NCI-H1417 treated with DMSO at 0.1 percent for 48 hours (cell line): ENCODE measurements at regions not wholly inside any gene's neighbourhood (a gene's known extent, or its start where the extent isn't known, plus 50 kb on each side); places are given as distances from the start of the nearest gene placed in this dataset.
"Not testable (repeated sequence)": the region's sequence is repeated elsewhere in the genome, so short reads cannot be mapped to it uniquely, and the experiment has no call there.

Source experiments
- DNase-seq: peaks from one replicate; lab custom pipeline; 2025; lab: John Stamatoyannopoulos, UW

DNA sequence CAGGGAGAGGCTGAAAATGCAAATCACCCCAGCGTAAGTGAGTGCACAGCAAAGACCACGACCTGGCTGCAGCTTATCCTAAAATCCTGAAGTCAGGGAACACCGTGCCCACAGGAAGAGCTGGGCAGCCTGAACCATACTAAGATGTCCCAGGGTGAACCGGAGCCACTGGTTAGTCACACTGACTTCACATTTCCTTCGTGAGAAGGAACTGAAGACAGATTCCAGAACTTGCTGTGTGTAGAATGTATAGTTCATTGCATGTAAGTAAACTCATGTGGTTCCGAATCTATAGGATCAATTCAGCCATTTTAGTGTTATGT, 84.6 kb upstream of the NDUFV2 start:
- no peak for DNase-seq

DNA sequence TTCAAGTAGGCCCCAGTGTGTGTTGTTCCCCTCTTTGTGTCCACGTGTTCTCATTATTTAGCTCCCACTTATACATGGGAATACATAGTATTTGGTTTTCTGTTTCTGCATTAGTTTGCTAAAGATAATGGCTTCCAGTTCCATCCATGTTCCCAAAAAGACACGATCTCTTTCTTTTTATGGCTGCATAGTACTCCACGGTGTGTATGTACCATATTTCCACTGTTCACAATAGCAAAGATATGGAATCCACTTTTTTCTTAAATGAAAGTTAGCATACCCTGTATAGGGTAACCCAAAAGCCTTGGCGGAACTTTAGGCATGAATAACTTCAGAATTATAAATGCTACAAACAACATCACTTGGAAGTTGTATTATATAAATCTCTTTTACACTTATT, 83.4 kb upstream of the NDUFV2 start:
- no peak for DNase-seq

DNA sequence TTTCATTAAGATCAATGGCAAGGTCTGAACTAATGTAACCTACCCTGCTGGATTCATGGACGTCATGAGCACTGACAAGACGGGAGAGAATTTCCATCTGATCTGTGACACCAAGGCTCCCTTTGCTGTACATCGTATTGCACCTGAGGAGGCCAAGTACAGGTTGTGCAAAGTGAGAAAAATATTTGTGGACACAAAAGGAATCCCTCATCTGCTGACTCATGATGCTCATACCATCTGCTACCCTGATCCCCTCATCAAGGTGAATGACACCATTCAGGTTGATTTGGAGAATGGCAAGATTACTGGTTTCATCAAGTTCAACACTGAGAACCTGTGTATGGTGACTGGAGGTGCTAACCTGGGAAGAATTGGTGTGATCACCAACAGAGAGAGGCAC, 82.3 kb upstream of the NDUFV2 start:
- no peak for DNase-seq

DNA sequence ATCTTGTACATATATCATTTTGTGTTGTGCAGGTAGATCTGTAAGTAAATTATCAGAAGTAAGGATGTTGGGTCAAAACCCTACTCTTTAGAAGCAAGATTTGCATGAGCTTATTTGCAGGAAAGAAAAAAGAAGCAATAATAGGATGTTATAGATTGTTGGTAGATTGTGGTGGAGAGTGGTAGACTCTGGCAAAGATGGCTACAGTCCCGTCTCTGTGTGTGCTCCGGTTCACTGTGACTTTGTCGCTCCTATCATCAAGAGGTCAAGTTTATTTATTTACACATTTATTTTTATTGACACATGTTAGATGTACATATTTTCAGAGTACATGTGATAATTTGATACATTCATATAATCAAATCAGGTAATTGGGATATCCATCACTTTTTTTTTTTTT, 81.0 kb upstream of the NDUFV2 start:
- no peak for DNase-seq

DNA sequence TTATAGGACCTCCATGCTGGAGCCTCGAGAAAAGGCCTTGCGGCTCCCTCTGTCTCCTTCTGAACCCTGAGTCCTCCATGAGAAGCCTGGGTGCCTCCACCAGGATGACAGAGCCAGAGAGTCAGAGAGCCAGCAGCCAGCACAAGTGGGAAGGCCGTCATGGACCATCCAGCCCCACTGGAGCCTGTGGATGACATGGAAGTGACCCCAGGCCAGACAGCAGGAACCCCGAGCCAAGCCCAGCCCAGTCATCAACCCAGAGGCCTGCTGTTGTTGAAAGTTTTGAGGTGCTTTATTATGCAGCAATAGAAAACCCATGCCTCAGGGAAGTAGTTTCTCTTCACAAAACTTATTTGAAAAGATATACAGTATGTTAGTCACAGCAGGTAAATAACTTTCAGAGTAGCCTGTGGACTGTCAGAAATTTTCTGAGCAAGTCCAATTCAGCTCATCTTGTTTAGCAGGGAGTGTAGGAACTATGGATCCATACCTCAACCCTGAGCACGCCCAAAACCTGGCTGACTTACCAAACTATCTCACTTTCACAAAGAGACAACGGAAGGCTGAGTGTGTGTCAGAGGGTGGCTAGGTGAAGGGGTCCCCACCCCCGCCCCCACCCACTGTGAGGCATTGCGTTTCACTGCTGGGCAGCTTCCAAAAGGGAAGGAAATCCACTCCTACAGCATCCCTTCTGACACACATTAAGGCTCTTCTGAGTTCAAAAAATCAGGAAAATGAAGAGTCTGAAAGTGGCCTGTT, 79.9 kb upstream of the NDUFV2 start:
- no peak for DNase-seq

DNA sequence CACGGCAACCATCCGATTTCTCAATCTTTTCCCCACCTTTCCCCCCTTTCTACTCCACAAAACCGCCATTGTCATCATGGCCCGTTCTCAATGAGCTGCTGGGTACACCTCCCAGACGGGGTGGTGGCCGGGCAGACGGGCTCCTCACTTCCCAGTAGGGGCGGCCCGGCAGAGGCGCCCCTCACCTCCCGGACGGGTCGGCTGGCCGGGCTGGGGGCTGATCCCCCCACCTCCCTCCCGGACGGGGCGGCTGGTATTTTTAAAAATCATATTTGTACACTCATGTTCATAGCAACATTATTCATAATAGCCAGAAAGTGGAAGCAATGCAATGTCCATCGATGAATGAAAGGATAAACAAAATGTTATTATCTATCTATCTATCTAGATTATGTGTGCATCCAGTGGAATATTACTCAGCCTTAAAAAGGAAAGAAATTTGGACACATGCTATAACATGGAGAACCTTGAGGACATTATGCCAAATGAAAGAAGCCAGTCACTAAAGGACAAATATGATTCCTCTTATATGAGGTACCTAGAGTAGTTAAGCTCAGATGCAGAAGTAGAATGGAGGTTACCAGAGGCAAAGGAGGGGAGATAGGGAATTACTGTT, 78.4 kb upstream of the NDUFV2 start:
- DNase-seq, result not testable (repeated sequence)

DNA sequence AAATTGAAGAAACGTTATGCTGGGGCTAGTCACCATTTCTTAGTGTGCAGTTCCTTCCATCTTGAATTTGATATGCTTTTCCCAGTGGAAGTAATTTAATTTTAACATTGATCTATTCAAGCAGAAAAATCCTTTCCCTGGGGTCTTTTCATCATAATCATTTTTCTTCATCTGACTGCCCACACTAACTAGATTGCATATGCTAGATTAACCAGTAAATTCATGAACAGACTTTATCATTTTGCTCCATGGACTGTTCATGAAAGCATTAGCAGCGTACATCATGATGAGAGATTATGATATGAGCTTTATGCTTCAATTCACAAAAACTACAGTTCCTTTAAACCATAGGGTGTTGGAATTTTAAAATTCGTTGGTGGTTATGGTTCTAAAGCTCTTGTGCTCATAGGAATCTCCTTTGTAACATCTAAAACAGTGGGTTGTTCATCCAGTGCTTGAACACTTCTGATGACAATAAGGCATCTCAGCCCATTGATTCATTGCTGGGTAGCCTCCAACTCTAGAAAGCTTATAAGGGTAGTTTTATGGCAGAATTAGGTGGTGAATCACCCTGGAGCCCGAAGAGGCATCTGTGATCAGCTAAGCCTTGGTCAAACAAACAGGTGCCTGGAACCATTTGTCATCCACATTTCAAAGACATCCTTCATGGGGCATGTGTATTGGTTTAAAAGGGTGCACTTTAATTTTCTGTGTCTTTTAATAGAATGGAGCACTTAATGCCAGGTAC, 77.2 kb upstream of the NDUFV2 start:
- no peak for DNase-seq

DNA sequence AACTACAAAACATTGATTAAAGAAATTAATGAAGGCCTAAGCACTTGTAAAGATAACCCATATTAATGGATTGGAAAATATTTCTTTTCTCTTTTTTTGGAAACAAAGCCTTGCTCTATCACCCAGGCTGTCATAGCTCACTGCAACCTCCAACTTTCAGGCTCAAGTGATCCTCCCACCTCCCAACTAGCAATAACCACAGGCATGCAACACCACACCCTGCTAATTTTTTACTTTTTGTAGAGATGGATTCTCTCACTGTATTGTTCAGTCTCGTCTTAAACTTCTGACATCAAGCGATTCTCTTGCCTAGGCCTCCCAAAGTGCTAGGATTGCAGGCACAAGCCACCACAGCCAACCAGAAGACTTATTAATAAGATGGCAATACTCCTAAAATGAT, 73.4 kb upstream of the NDUFV2 start:
- DNase-seq, result no peak

DNA sequence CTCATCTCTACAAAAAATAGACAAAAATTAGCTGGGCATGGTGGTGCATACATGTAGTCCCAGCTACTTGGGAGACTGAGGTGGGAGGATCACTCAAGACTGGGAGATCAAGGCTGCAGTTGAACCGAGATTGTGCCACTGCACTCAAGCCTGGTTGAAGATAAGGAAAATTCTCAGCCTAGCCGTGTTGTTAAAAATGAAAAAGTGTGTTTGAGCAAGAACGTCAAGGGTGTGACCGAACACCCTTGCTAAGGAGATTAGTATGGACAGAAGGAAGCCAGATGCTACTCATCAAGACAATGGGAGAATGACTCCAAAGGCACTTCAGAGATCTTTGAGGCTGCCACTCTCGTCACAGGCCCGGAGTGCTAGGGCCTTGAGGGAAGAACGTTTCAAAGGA, 70.0 kb upstream of the NDUFV2 start:
- no peak for DNase-seq

DNA sequence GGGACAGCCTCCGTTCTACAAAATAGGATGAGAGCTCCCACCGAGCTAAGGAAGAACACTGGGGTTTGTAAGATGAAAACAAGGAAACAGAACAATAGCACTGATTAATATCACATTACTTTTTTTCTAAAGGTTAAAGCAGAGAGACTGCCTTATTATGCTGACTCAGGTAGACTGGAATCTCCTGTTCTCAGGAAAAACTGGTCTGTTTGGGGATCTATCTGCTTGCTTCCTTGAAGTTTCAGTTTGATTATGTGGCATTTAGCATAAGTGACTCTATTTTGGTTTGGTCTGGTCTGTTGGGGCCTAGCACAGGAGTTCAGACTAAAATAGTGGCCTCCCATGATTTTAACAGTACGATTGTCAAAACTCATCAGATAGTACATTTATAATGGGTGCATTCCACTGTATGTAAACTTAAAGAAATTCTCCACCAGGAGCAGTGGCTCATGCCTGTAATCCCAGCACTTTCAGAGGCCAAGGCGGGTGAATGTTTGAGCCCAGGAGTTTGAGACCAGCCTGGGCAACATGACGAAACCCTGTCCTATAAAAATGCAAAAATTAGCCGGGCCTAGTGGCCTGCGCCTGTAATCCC, 64.1 kb upstream of the NDUFV2 start:
- no peak for DNase-seq

DNA sequence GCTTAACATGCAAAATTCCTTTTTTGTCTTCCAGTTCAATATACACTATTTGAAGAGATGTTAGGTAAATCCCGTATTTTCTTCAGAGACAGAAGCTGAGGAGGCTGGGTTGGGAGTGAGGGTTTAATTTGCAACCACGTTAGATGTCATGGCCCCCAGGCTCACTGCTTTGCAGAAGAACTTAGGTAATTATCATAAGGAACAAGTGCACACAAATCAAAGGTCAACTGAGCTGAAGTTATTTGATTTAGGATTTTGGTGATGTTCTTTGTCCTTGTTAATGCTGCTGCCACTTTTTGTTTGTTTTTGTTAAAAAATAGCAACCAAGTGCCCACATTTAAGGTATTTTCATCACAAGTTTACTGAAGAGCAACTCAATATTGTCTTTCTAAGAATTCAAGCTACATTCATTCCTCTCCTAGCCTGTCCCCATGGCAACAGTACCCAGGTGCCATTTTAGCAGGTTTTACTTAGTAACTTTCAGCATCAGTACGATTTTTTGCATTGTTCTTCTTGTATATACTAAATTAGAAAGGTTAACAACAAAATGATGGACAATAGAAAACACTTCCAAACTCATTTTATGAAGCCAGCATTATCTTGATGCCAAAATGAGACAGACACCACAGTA, 62.9 kb upstream of the NDUFV2 start:
- DNase-seq, result no peak

DNA sequence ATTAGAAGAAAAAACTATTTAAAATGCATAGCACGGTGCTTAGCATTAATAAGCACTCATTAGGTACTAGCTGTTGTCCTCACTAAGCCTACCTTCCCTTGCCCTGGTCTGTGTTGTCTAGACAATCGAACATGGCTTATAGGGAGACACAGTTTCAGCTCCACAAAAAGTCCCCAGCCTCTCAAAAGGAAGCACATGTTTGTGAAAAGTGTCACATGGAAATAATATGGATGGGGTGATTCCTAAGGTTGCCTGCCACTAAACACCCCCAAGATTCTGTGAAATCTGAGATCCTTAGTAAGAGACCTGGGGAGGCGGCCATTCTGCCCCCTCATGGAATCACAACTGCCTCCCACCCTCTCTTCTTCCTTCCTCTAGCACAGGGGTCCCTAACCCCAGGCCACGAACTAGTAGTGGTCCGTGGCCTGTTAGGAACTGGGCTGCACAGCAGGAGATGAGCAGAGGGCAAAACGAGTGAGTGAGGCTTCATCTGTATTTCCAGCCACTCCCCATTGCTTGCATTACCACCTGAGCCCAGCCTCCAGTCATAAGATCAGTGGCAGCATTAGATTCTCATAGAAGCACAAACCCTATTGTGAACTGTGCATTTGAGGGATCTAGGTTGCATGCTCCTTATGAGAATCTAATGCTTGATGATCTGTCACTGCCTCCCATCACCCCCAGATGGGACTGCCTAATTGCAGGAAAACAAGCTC, 59.6 kb upstream of the NDUFV2 start:
- DNase-seq, result no peak

DNA sequence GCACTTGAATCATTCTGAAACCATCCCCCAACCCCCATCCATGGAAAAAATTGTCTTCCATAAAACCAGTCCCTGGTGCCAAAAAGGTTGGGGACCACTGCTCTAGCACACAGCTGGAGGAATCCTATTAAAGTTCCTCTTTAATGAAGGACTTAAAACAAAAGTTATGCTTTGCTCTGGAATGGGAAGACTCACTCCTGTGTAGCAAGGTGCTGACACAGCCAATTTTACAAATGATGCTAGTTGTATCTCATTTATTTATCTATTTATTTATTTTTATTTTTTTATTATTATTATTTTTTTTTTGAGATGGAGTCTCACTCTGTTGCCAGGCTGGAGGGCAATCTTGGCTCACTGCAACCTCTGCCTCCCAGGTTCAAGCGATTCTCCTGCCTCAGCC, 58.9 kb upstream of the NDUFV2 start:
- DNase-seq, result no peak

DNA sequence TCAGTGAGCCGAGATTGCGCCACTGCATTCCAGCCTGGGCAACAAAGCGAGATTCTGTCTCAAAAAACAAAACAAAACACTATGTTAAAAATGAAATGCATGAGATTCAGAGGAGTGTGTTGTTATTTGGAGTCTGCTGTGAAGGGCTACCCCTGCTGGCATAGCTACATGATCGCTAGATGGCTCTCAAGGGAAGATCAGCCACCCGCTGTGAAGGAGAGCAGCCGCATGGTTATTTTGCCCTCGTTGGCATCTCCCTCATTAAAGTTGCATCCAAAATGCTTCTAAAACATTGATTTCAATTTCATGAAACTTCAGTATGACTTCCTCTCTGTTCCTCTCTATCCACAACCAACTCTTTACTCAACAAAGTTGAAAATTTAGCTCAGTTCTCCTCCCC, 54.8 kb upstream of the NDUFV2 start:
- no peak for DNase-seq

DNA sequence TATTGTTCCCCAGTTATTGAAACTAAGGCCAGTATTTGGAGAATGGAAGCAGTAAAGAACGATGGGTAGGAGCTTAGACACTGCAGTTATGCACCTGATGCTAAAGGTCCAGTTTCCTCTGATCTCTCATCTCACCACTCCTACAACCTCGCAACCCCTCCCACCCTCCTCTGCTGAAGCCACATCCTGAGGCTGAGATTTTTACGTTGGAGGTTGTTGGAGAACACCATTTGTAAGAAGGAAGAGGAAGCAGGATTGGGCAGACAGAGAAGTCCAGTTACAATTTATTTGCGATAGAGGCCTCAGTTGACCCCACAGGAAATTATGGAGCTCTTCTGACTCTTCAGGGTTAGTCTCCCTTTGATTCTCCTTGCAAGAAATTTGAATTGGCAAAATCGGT, 54.3 kb upstream of the NDUFV2 start:
- DNase-seq, result no peak

DNA sequence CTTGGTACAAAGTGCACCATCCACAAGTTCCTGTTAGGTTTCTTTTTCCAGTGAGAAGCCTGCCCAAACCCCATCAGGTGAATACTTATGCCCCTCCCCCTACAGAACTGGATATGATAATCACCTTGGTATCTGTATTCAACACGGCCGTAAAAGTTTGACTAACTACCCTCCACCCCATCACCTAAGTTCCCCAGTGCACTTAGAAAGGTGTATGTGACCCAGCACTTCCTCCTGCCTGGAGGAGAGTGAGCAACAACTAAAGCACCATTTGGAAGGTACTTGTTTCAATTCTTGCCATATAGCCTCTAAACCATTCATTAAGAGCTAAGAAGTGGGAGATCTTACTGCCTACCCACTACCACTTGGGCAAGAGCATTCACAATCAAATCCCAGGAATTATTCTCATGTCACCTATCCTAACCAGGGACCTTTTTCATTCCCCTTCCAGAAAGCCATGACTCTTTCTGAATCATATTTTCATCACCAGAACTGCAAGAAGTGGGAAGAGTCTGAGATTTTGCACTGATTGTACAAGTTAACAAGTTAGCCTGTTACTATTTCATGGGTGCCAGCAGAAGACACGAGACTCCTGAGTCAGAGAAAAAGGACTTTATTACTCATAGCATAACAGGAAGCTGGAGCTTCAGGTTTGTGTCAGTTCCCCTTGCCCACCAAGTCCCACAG, 53.5 kb upstream of the NDUFV2 start:
- DNase-seq, result no peak

DNA sequence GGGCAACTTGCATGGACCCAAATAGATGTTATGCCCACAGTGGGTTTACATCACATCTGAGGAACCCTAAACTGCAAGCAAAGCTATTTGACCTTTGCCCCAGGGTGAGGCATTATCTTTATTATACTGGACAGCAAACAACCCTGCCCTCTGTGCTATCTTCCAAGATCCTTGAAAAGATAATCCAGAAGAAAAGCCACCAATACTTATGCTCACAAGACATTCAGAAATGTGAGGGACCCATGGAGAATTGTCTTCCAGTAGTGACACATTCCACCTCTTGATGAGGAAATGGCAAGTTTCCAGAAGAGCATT, 53.0 kb upstream of the NDUFV2 start:
- DNase-seq, result no peak

DNA sequence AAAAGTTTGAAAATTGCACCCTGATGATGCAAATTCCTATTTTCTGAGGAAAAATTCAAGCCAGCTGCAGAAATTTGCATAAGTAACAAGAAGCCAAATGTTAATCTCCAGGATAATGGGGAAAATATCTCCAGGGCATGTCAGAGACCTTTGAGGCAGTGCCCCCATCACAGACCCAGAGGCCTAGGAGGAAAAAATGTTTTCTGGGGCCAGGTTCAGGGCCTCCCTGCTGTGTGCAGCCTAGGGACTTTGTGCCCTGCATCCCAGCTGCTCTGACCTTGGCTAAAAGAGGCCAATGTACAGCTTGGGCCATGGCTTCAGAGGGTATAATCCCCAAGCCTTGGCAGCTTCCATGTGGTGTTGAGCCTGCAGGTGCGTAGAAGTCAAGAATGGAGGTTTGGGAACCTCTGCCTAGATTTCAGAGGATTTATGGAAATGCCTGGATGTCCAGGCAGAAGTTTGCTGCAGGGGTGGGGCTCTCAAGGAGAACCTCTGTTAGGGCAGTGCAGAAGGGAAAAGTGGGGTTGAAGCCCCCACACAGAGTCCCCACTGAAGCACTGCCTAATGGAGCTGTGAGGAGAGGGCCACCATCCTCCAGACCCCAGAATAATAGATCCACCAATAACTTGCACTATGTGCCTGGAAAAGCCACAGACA, 51.7 kb upstream of the NDUFV2 start:
- not testable (repeated sequence) for DNase-seq
